Glutamatergic neuron (in vitro differentiated cells): ENCODE measurements at regions not wholly inside any gene's neighbourhood (a gene's known extent, or its start where the extent isn't known, plus 50 kb on each side); places are given as distances from the start of the nearest gene placed in this dataset.

Source experiments
- DNase-seq: peaks from one replicate; pipeline ENCODE4 v3.0.0; 2022
- H3K27ac Mint-ChIP-seq: one replicate; pipeline ENCODE4 v1.8.0; 2020; ENCODE audit warnings: mild to moderate bottlenecking, mixed read lengths, inconsistent platforms; ENCODE audit not compliant: unreplicated experiment
- H3K27me3 Mint-ChIP-seq: one replicate; pipeline ENCODE4 v1.8.0; 2020; ENCODE audit warnings: mild to moderate bottlenecking, moderate library complexity, mixed read lengths, inconsistent platforms; ENCODE audit not compliant: unreplicated experiment
- H3K36me3 Mint-ChIP-seq: one replicate; pipeline ENCODE4 v1.8.0; 2020; ENCODE audit warnings: mild to moderate bottlenecking, mixed read lengths, inconsistent platforms; ENCODE audit not compliant: unreplicated experiment
- H3K4me1 Mint-ChIP-seq: one replicate; pipeline ENCODE4 v1.8.0; 2020; ENCODE audit warnings: mild to moderate bottlenecking, low read depth, mixed read lengths, inconsistent platforms; ENCODE audit not compliant: unreplicated experiment
- H3K4me3 Mint-ChIP-seq: one replicate; pipeline ENCODE4 v1.8.0; 2020; ENCODE audit warnings: mild to moderate bottlenecking, mixed read lengths, inconsistent platforms; ENCODE audit not compliant: unreplicated experiment
- H3K9me3 Mint-ChIP-seq: one replicate; pipeline ENCODE4 v1.8.0; 2020; ENCODE audit warnings: mild to moderate bottlenecking, moderate library complexity, mixed read lengths, inconsistent platforms; ENCODE audit not compliant: unreplicated experiment
- CTCF ChIP-seq: fragments of 200-600 bp; sonication (generic); IDR thresholded peaks from one replicate; pipeline ENCODE4 v1.5.0; 2021; ENCODE audit not compliant: partially characterized antibody, unreplicated experiment

DNA sequence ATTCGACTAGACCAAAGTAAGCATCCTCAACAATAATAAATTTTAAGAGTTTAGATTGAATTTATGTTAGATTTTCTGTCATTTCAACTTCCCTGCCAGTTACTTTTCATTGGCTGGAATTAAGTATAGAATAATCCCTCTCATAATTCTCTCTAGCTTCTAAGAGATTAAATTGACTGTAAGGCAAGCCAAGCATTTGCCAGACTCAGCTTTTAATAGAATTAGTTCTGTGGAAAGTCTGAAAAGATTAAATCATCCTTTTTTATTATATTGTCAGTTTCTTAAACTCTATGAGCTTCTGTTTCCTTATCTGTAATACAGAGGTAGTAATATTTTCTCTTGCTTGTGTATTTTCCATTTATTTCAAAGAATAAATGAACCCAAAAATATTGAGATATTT is 77.9 kb upstream of the ZNF804A start:
- no peak for TF ChIP-seq CTCF
- Mint-ChIP-seq H3K4me3 (no peak overlapping the region), H3K27me3 (peaks cover 2% of the 10 kb centered on the region), H3K36me3 (no peaks in the 10 kb centered on the region), H3K4me1 (no peaks in the 10 kb centered on the region), H3K9me3 (no peaks in the 10 kb centered on the region), H3K27ac (no peak overlapping the region)
- no peak for DNase-seq

GRCh38 chr2:184523732-184524131 is 74.6 kb upstream of the ZNF804A start:
- peaks cover 2% of the 10 kb centered on the region for H3K27me3 Mint-ChIP-seq
- H3K4me3 Mint-ChIP-seq = no peak overlapping the region
- H3K36me3 Mint-ChIP-seq = peaks cover 4% of the 10 kb centered on the region
- DNase-seq = no peak
- no peak overlapping the region for H3K27ac Mint-ChIP-seq
- no peak for TF ChIP-seq CTCF
- H3K4me1 Mint-ChIP-seq = no peaks in the 10 kb centered on the region
- H3K9me3 Mint-ChIP-seq = peaks cover 7% of the 10 kb centered on the region

DNA sequence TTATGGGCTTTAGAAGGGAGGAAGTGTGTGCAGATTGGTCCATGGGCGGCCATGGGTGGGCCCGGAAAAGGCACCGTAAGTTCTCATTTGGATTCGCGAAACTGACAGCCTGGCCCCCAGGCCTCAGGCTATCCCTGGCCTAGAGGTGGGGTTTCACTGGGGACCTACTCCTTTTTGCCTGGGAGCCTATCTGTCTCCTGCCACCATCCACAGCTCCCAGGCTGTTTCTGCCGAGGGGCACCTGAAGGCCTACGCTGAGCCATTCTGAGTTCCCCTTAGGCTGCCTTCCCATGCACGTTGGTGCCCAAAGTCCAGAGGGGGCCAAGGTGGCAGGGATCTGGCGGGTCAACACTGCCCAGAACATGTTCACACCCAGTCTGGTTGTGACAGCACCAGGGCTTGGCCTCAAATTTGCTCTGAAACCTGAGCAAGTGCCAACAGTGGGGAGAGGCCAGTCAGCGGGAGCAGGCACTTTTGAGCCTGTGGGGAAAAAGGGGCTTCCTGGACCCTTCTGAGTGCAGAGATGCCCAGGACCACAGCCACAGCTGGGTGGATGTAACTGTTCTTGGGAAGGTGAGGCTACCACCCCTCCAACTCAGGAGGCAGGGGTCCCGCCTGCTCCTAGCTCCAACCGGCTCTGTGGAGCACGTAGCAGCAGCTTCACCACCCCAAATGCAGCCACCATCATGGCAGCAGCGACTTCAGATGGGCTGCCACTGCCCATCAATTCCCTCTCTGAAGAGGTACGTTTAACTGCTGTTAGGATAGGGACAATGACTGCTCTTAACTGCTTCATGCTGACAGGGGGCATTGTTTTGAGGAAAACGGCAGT is 73.6 kb upstream of the ZNF804A start:
- Mint-ChIP-seq H3K9me3 (peaks cover 9% of the 10 kb centered on the region), H3K36me3 (peaks cover 4% of the 10 kb centered on the region), H3K27me3 (peaks cover 2% of the 10 kb centered on the region), H3K4me1 (no peaks in the 10 kb centered on the region), H3K4me3 (no peak overlapping the region), H3K27ac (no peak overlapping the region)
- TF ChIP-seq CTCF = no peak
- no peak for DNase-seq

DNA sequence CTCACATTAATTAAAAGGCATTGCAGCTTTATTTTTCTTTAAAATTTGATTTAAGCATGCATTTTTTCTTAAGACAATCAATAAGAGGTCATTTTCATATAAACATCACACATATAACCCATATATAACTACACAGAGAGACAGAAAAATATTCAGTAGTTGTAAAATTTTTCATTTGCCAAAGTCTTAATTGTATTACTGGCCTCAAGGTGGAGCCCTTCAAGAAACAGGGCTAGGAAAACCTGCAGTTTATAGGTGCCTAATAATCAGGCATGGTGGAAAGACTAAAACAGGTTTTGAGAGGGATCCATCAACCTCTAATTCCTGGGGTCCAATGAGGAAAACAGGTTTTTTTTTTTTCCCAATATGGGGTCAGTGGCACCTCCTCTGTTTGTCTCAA is 71.3 kb upstream of the ZNF804A start:
- Mint-ChIP-seq H3K9me3 (peaks cover 9% of the 10 kb centered on the region), H3K36me3 (peaks cover 4% of the 10 kb centered on the region), H3K27me3 (peaks cover 2% of the 10 kb centered on the region), H3K4me3 (no peak overlapping the region), H3K27ac (no peak overlapping the region), H3K4me1 (no peaks in the 10 kb centered on the region)
- TF ChIP-seq CTCF = no peak
- DNase-seq = no peak

DNA sequence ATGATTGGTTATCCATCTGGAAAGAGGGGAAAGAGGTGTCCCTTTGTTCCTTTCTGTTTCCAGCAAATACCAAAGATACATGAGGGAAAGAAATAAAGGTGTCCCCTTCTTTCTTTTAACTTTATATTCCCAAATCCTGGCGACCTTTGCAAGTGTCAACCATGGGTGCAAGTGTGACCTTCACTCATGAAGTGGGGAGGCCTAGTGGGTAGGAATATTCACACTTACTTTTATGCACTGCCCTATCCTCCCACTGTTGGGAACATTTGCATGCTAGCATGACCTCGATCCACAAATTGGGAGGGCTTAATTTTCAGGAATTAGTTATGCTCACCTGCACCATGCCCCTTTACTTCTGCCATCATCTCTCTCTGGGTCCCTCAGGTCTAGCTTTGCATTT is 70.2 kb upstream of the ZNF804A start:
- H3K4me1 Mint-ChIP-seq = no peaks in the 10 kb centered on the region
- peaks cover 9% of the 10 kb centered on the region for H3K9me3 Mint-ChIP-seq
- H3K27me3 Mint-ChIP-seq = peaks cover 2% of the 10 kb centered on the region
- no peak for TF ChIP-seq CTCF
- no peak for DNase-seq
- H3K4me3 Mint-ChIP-seq = no peak overlapping the region
- peaks cover 4% of the 10 kb centered on the region for H3K36me3 Mint-ChIP-seq
- H3K27ac Mint-ChIP-seq = no peak overlapping the region
